K562 (cell line): ENCODE measurements at regions not wholly inside any gene's neighbourhood (a gene's known extent, or its start where the extent isn't known, plus 50 kb on each side); places are given as distances from the start of the nearest gene placed in this dataset.

Experiments
- ATAC-seq: fragments of 200-7000 bp; cut with Tn5 transposase; 3 replicates; pipeline ENCODE4 v1.9.1; 2020; ENCODE audit warnings: moderate library complexity
- BruUV-seq: library from RNA; stranded (reverse); fragments of 400-500 nt; replicated peaks from 2 replicates; lab custom pipeline; 2021; lab: Mats Ljungman, UMichigan
- CTCF ChIA-PET: fragments of 300-600 bp; formaldehyde crosslinking; extraction: SDS; loops from one replicate; lab custom pipeline; 2021; ENCODE audit warnings: low intra/inter-chr PET ratio; lab: Yijun Ruan, JAX
- POLR2A ChIA-PET: fragments of 300-600, 350-650 bp; sonication (Branson Sonifier 250); formaldehyde crosslinking; extraction: SDS; loops from one replicate; lab custom pipeline; 2021; ENCODE audit warnings: antibody characterized with exemption, inconsistent platforms; lab: Yijun Ruan, JAX
- DNase-seq, 4 experiments: peaks; one replicate each; pipeline versions ENCODE4 v3.0.0 to v3.0.0-alpha.2; 2011 to 2018; ENCODE audit warnings: low spot score in 3 of 4, mixed read lengths in 3 of 4; ENCODE audit errors: extremely low read depth in 1 of 4
- FAIRE-seq: peaks from 2 replicates; lab custom pipeline; 2011; peaks lifted over from hg19 to GRCh38; lab: Jason Lieb, UNC
- H2AFZ ChIP-seq: 2 replicates; pipeline ENCODE4 v1.6.0; 2011; ENCODE audit warnings: low read depth, low read length, control low read depth, inconsistent platforms
- H3K27ac ChIP-seq: fragments of 200-600 bp; 3 replicates; pipeline ENCODE4 v1.8.0; 2011; ENCODE audit warnings: low read depth, mild to moderate bottlenecking, control low read depth, inconsistent platforms, low read length, moderate library complexity, mixed read lengths; ENCODE audit errors: extremely low read depth
- H3K27me3 ChIP-seq, 2 experiments: fragments of 300-600 bp in 1 of 2; 2 replicates in 1 of 2; 3 replicates in 1 of 2; pipeline versions ENCODE4 v1.6.0 to v1.8.0; 2011; ENCODE audit warnings: inconsistent platforms in 2 of 2, low read length in 2 of 2, mild to moderate bottlenecking in 1 of 2, mixed read lengths in 1 of 2, moderate library complexity in 1 of 2; ENCODE audit not compliant: control insufficient read depth in 2 of 2, insufficient read depth in 2 of 2
- H3K36me3 ChIP-seq: fragments of 300-600 bp; 3 replicates; pipeline ENCODE4 v1.8.0; 2011; ENCODE audit warnings: mild to moderate bottlenecking, low read length, inconsistent platforms; ENCODE audit not compliant: control insufficient read depth, insufficient read depth
- H3K4me1 ChIP-seq, 2 experiments: fragments of 200-600 bp in 1 of 2; replicated peaks in 1 of 2; 2 replicates in 1 of 2; 3 replicates in 1 of 2; pipeline versions ENCODE4 v1.5.1 to v1.8.0; 2011; ENCODE audit warnings: inconsistent platforms in 2 of 2, low read length in 2 of 2, mild to moderate bottlenecking in 1 of 2, mixed read lengths in 1 of 2, moderate library complexity in 1 of 2; ENCODE audit not compliant: control insufficient read depth in 2 of 2, insufficient read depth in 2 of 2
- H3K4me2 ChIP-seq: 2 replicates; pipeline ENCODE4 v1.6.1; 2011; ENCODE audit warnings: low read length, control low read depth, inconsistent platforms, mixed read lengths; ENCODE audit not compliant: insufficient read depth
- H3K4me3 ChIP-seq: fragments of 200-600 bp; sonication (generic), shearing (Covaris generic); 2 replicates; pipeline ENCODE4 v1.5.1; 2016; ENCODE audit warnings: control low read depth, inconsistent platforms
- H3K79me2 ChIP-seq: fragments of 200-600 bp; 3 replicates; pipeline ENCODE4 v1.8.0; 2011; ENCODE audit warnings: low read length, inconsistent platforms; ENCODE audit not compliant: control insufficient read depth, insufficient read depth
- H3K9ac ChIP-seq, 2 experiments: 2 replicates each; pipeline versions ENCODE4 v1.6.0 to v1.6.1; 2011; ENCODE audit warnings: low read depth in 2 of 2, low read length in 2 of 2, control low read depth in 1 of 2, inconsistent platforms in 1 of 2, mild to moderate bottlenecking in 1 of 2, mixed read lengths in 1 of 2; ENCODE audit not compliant: insufficient read depth in 1 of 2
- H3K9me1 ChIP-seq: one replicate; pipeline ENCODE4 v1.6.0; 2011; ENCODE audit warnings: inconsistent platforms, mild to moderate bottlenecking, low read length, moderate library complexity; ENCODE audit not compliant: control insufficient read depth, insufficient read depth
- H3K9me3 ChIP-seq: replicated peaks from 2 replicates; pipeline ENCODE4 v1.5.1; 2011; ENCODE audit warnings: low read depth, low read length, inconsistent platforms; ENCODE audit not compliant: control insufficient read depth, insufficient read depth
- H4K20me1 ChIP-seq: replicated peaks from 2 replicates; pipeline ENCODE4 v1.6.1; 2011; ENCODE audit warnings: low read length, inconsistent platforms, mixed read lengths; ENCODE audit not compliant: control insufficient read depth, insufficient read depth
- COPS2 ChIP-seq: fragments of 450-650 bp; conservative IDR thresholded peaks from 2 replicates; pipeline ENCODE4 v1.6.1; 2016; ENCODE audit warnings: mild to moderate bottlenecking, moderate library complexity
- MAFG ChIP-seq: fragments of 450-650 bp; conservative IDR thresholded peaks from 2 replicates; pipeline ENCODE4 v1.6.1; 2016; ENCODE audit warnings: missing genetic modification characterization, missing compliant biosample characterization
- NKRF ChIP-seq: fragments of 450-650 bp; IDR thresholded peaks from 2 replicates; pipeline ENCODE4 v1.6.1; 2016; ENCODE audit warnings: borderline replicate concordance
- RREB1 ChIP-seq: fragments of 250-450 bp; sonication (Bioruptor Pico); IDR thresholded peaks from 2 replicates; pipeline ENCODE4 v1.4.0; 2020
- SPI1 ChIP-seq: IDR thresholded peaks from 2 replicates; pipeline ENCODE4 v1.6.1; 2011; ENCODE audit warnings: low read depth, low read length, control low read depth, borderline replicate concordance
- TRIM25 ChIP-seq: fragments of 450-650 bp; IDR thresholded peaks from 2 replicates; pipeline ENCODE4 v1.7.0; 2016; ENCODE audit warnings: borderline replicate concordance
- ZNF232 ChIP-seq: sonication (generic); formaldehyde crosslinking; IDR thresholded peaks from 2 replicates; pipeline ENCODE4 v1.8.0; 2022; ENCODE audit warnings: mild to moderate bottlenecking, missing genetic modification reagents
- ZNF408 ChIP-seq: fragments of 250-450 bp; sonication (Bioruptor Pico); IDR thresholded peaks from 2 replicates; pipeline ENCODE4 v1.4.0; 2020; ENCODE audit warnings: low read depth, mild to moderate bottlenecking, moderate library complexity
- ZNF766 ChIP-seq: fragments of 200-800 bp; sonication (Bioruptor generic); conservative IDR thresholded peaks from 2 replicates; pipeline ENCODE4 v1.6.1; 2016; ENCODE audit warnings: missing genetic modification characterization, missing compliant biosample characterization
- WGBS: fragments of 100-300 bp; shearing (Covaris generic); methylation state at CpG from one replicate; pipeline ENCODE4 v1.1.6; 2016; ENCODE audit warnings: low coverage, mixed read lengths; ENCODE audit not compliant: insufficient coverage; ENCODE audit errors: missing lambda C conversion rate; 5-methylcytosine and 5-hydroxymethylcytosine counted together
- in situ Hi-C: fragments of 300-500 bp; cut with MboI; formaldehyde crosslinking; loops from 4 replicates; pipeline ENCODE4 v1.15.0; 2018; ENCODE audit warnings: inconsistent platforms, mixed read lengths
- intact Hi-C: fragments of 100-400 bp; cut with micrococcal nuclease; formaldehyde crosslinking; loops from 2 replicates; pipeline ENCODE4 v1.14.2; 2022

- CTCF ChIA-PET, result no interaction called here
- in situ Hi-C loops, result no loop called here
- TF ChIP-seq COPS2 (no peak), TRIM25 (no peak), NKRF (no peak), MAFG (no peak), ZNF766 (CRISPR knock-in tag) (no peak), RREB1 (CRISPR knock-in tag) (no peak), ZNF408 (CRISPR knock-in tag) (no peak), ZNF232 (CRISPR knock-in tag) (no peak), SPI1 (no peak)
These were observed 147.4 kb upstream of the LDB2 start for GRCh38 chr4:17045866-17046265.

More at GRCh38 chr4:17045866-17046265, 147.4 kb upstream of the LDB2 start:
- H3K27me3 ChIP-seq, result no peaks in the 10 kb centered on the region
- H3K9me3 ChIP-seq, result no peaks in the 10 kb centered on the region
- DNase-seq (no peak), ATAC-seq (no peak), FAIRE-seq (no peak)
- no peaks in the 10 kb centered on the region for H3K79me2 ChIP-seq
- H2AFZ ChIP-seq, result no peak overlapping the region
- no peak overlapping the region for H3K4me3 ChIP-seq
- no TSS peak for BruUV-seq
- POLR2A ChIA-PET, result no interaction called here
- intact Hi-C loops, result no loop called here
- no peak overlapping the region for H3K4me2 ChIP-seq
- 0% methylated on average over 7 of the region's 7 CpGs for WGBS
- H3K4me1 ChIP-seq, result no peaks in the 10 kb centered on the region
- no peak overlapping the region for H3K27ac ChIP-seq
- no peaks in the 10 kb centered on the region for H4K20me1 ChIP-seq
- H3K36me3 ChIP-seq, result no peaks in the 10 kb centered on the region
- no peaks in the 10 kb centered on the region for H3K9me1 ChIP-seq
- no peak overlapping the region for H3K9ac ChIP-seq
